Kidney (tissue), 13 donors: ENCODE measurements at regions not wholly inside any gene's neighbourhood (a gene's known extent, or its start where the extent isn't known, plus 50 kb on each side); places are given as distances from the start of the nearest gene placed in this dataset.

ENCODE experiments used
- DNase-seq, 5 donors: peaks; one replicate each; pipeline ENCODE4 v3.0.0-alpha.2; 2013 to 2020
- FAIRE-seq: peaks from 2 replicates; lab custom pipeline; 2012; peaks lifted over from hg19 to GRCh38; lab: Jason Lieb, UNC
- H3K27ac ChIP-seq, 2 donors: one replicate each; pipeline ENCODE4 v1.7.0; 2013; ENCODE audit warnings: low read depth in 2 of 2, low read length in 2 of 2, inconsistent platforms in 1 of 2
- H3K27me3 ChIP-seq: one replicate; pipeline ENCODE4 v1.7.1; 2013; ENCODE audit warnings: low read length, inconsistent platforms; ENCODE audit not compliant: control insufficient read depth, insufficient read depth
- H3K36me3 ChIP-seq, 3 donors: one replicate each; pipeline versions ENCODE4 v1.7.0 to v1.7.1; 2013; ENCODE audit warnings: low read length in 3 of 3, control low read depth in 1 of 3, inconsistent platforms in 1 of 3; ENCODE audit not compliant: insufficient read depth in 3 of 3, control insufficient read depth in 2 of 3
- H3K4me1 ChIP-seq, 3 donors: one replicate each; pipeline versions ENCODE4 v1.7.0 to v1.7.1; 2013; ENCODE audit warnings: low read length in 3 of 3, inconsistent platforms in 1 of 3, low read depth in 1 of 3; ENCODE audit not compliant: control insufficient read depth in 2 of 3, insufficient read depth in 2 of 3
- H3K4me3 ChIP-seq, 3 donors: one replicate each; pipeline versions ENCODE4 v1.7.0 to v1.8.1; 2013; ENCODE audit warnings: low read length in 3 of 3, control low read depth in 1 of 3, inconsistent platforms in 1 of 3
- H3K9ac ChIP-seq, 3 donors: one replicate each; pipeline versions ENCODE4 v1.7.0 to v1.7.1; 2013; ENCODE audit warnings: low read length in 3 of 3, control low read depth in 1 of 3, inconsistent platforms in 1 of 3
- H3K9me3 ChIP-seq, 3 donors: one replicate each; pipeline versions ENCODE4 v1.7.0 to v1.7.1; 2013; ENCODE audit warnings: low read length in 3 of 3, control low read depth in 1 of 3, inconsistent platforms in 1 of 3; ENCODE audit not compliant: control insufficient read depth in 2 of 3, insufficient read depth in 1 of 3
- intact Hi-C: fragments of 100-400 bp; cut with DNase I; formaldehyde crosslinking; loops from one replicate; pipeline ENCODE4 v1.11.1; 2022
- TF ChIP-seq, protein P1 (sequence below): IDR thresholded peaks from 3 replicates; pipeline ENCODE4 v1.5.1; 2012; ENCODE audit warnings: mild to moderate bottlenecking, moderate library complexity, borderline replicate concordance; ENCODE audit not compliant: insufficient read depth; ENCODE audit errors: extremely low read depth
- donor health status: control.
- donor health status: control.
- donor health status: control.
- donor health status: control.
- donor health status: control.
- donor health status: DM: yes; HTN: yes; CAD: no.
- donor health status: Normal renal cell carcinoma (clear cell type).

GRCh38 chr6:145277358-145278086 lies 457.8 kb downstream of the EPM2A start:
- Histone ChIP-seq H3K4me3 (no peak overlapping the region), H3K9ac (no peak overlapping the region), H3K27me3 (no peaks in the 10 kb centered on the region), H3K9me3 (no peaks in the 10 kb centered on the region), H3K36me3 (no peaks in the 10 kb centered on the region), H3K27ac (no peak overlapping the region), H3K4me1 (no peaks in the 10 kb centered on the region)
- peak in 2 of 5 donors; percentile 37 to 54 for DNase-seq
- FAIRE-seq: no peak
- intact Hi-C loops: no loop called here
- TF ChIP-seq, protein P1, sequence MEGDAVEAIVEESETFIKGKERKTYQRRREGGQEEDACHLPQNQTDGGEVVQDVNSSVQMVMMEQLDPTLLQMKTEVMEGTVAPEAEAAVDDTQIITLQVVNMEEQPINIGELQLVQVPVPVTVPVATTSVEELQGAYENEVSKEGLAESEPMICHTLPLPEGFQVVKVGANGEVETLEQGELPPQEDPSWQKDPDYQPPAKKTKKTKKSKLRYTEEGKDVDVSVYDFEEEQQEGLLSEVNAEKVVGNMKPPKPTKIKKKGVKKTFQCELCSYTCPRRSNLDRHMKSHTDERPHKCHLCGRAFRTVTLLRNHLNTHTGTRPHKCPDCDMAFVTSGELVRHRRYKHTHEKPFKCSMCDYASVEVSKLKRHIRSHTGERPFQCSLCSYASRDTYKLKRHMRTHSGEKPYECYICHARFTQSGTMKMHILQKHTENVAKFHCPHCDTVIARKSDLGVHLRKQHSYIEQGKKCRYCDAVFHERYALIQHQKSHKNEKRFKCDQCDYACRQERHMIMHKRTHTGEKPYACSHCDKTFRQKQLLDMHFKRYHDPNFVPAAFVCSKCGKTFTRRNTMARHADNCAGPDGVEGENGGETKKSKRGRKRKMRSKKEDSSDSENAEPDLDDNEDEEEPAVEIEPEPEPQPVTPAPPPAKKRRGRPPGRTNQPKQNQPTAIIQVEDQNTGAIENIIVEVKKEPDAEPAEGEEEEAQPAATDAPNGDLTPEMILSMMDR: no peak

DNA sequence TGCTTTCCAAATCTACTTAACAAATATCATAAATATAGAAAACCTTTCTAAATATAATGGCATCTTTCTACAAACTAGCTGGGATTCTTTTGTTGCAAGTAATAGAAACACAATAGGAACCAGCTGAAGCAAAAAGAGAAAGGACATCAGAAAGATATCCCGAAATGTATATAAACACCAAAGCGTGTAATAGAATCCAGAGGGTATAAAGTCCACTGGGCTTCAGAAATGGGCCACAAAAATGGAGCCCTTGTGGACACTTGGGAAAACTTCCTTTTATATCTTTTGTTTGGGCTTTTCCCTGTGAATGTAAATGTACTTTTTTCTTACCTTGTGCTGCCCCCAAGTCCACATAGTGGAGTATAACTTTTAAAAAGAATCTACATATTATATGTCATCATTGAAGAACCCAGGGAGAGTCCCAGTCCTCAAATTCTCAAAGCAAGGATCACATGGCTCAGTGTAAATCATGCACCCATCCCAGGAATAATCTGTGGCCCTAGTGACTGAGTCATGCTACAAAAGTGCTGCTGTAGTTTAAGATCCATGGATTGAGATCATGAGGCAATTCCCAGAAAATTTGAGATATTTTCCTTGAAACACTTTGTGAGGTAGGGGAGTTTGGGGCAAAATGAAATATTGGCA lies 457.0 kb downstream of the EPM2A start:
- no peak overlapping the region for H3K27ac ChIP-seq
- H3K36me3 ChIP-seq: no peaks in the 10 kb centered on the region
- no peak overlapping the region for H3K9ac ChIP-seq
- DNase-seq (no peak), FAIRE-seq (no peak)
- H3K4me1 ChIP-seq: no peaks in the 10 kb centered on the region
- no peaks in the 10 kb centered on the region for H3K9me3 ChIP-seq
- TF ChIP-seq, protein P1: no peak
- no peaks in the 10 kb centered on the region for H3K27me3 ChIP-seq
- no peak overlapping the region for H3K4me3 ChIP-seq
- intact Hi-C loops: no loop called here

DNA sequence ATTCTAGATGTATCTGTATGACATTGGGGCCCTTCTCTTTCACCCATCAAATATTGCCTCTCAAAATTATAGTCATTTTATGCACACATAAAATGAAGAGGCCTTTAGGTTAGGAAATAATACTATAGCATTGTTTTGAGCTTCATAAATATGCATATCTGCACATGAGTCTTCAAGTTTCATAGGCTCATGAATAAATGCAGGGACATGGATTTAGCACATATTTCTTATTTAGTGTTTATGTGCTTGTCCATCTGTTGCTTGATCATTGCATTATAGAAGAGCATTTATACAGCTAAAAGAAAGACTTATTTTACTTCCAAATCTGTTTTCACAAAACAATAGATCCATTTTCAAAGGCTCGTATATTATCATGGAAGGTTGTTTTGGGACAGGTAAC lies 455.8 kb downstream of the EPM2A start:
- FAIRE-seq (no peak), DNase-seq (no peak)
- H3K36me3 ChIP-seq: no peaks in the 10 kb centered on the region
- H3K27me3 ChIP-seq: no peaks in the 10 kb centered on the region
- no peaks in the 10 kb centered on the region for H3K9me3 ChIP-seq
- no peak overlapping the region for H3K4me3 ChIP-seq
- intact Hi-C loops: no loop called here
- H3K4me1 ChIP-seq: no peaks in the 10 kb centered on the region
- no peak overlapping the region for H3K9ac ChIP-seq
- TF ChIP-seq, protein P1: no peak
- H3K27ac ChIP-seq: no peak overlapping the region
